VCaP (cell line): ENCODE measurements at regions not wholly inside any gene's neighbourhood (a gene's known extent, or its start where the extent isn't known, plus 50 kb on each side); places are given as distances from the start of the nearest gene placed in this dataset.

ENCODE experiments used
- H3K27ac ChIP-seq: fragments of 450-650 bp; 2 replicates; pipeline ENCODE4 v1.5.1; 2017
- CTCF ChIP-seq: fragments of 450-650 bp; conservative IDR thresholded peaks from 2 replicates; pipeline ENCODE4 v1.5.1; 2017; ENCODE audit warnings: mild to moderate bottlenecking, moderate library complexity

- H3K27ac ChIP-seq, result no peak overlapping the region
Measured at GRCh38 chr5:99315413-99316183, 386.8 kb upstream of the CHD1 start.

GRCh38 chr5:99314721-99315120 is 385.9 kb upstream of the CHD1 start:
- TF ChIP-seq CTCF, result no peak
- no peak overlapping the region for H3K27ac ChIP-seq

More at GRCh38 chr5:99315413-99316183, 386.8 kb upstream of the CHD1 start:
- TF ChIP-seq CTCF, result no peak

- no peak for TF ChIP-seq CTCF
- no peak overlapping the region for H3K27ac ChIP-seq
Measured at GRCh38 chr5:99308131-99308530, 379.3 kb upstream of the CHD1 start.

GRCh38 chr5:99305045-99305580 is 376.3 kb upstream of the CHD1 start:
- no peak overlapping the region for H3K27ac ChIP-seq
- TF ChIP-seq CTCF, result no peak

GRCh38 chr5:99285606-99286005 is 356.8 kb upstream of the CHD1 start:
- TF ChIP-seq CTCF, result no peak
- no peak overlapping the region for H3K27ac ChIP-seq

GRCh38 chr5:99275128-99275527 is 346.3 kb upstream of the CHD1 start:
- H3K27ac ChIP-seq, result no peak overlapping the region
- TF ChIP-seq CTCF, result no peak

GRCh38 chr5:99272576-99272975 is 343.8 kb upstream of the CHD1 start:
- TF ChIP-seq CTCF, result no peak
- no peak overlapping the region for H3K27ac ChIP-seq
